Tibial nerve (tissue), 4 donors: ENCODE measurements at regions not wholly inside any gene's neighbourhood (a gene's known extent, or its start where the extent isn't known, plus 50 kb on each side); places are given as distances from the start of the nearest gene placed in this dataset.

Source experiments
- EP300 ChIP-seq, 2 donors: sonication (generic); formaldehyde crosslinking; IDR thresholded peaks; one replicate each; pipeline ENCODE4 v1.6.1; 2017; ENCODE audit warnings: antibody characterized with exemption in 2 of 2, mild to moderate bottlenecking in 1 of 2
- TF ChIP-seq, protein P1 (sequence below), 5 experiments: fragments of 200-600 bp in 3 of 5; fragments of 450-650 bp in 2 of 5; sonication (generic) in 3 of 5; IDR thresholded peaks; one replicate each; pipeline ENCODE4 v1.5.1; 2016 to 2019; ENCODE audit warnings: antibody characterized with exemption in 5 of 5, mild to moderate bottlenecking in 3 of 5, moderate library complexity in 2 of 5

GRCh38 chr13:91042870-91043269 is 304.6 kb upstream of the MIR17HG start:
- TF ChIP-seq EP300 (IDR thresholded peaks at IDR 0.05): no peak
- TF ChIP-seq, protein P1, sequence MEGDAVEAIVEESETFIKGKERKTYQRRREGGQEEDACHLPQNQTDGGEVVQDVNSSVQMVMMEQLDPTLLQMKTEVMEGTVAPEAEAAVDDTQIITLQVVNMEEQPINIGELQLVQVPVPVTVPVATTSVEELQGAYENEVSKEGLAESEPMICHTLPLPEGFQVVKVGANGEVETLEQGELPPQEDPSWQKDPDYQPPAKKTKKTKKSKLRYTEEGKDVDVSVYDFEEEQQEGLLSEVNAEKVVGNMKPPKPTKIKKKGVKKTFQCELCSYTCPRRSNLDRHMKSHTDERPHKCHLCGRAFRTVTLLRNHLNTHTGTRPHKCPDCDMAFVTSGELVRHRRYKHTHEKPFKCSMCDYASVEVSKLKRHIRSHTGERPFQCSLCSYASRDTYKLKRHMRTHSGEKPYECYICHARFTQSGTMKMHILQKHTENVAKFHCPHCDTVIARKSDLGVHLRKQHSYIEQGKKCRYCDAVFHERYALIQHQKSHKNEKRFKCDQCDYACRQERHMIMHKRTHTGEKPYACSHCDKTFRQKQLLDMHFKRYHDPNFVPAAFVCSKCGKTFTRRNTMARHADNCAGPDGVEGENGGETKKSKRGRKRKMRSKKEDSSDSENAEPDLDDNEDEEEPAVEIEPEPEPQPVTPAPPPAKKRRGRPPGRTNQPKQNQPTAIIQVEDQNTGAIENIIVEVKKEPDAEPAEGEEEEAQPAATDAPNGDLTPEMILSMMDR (IDR thresholded peaks at IDR 0.05): no peak
